ENCODE measurements at regions not wholly inside any gene's neighbourhood (a gene's known extent, or its start where the extent isn't known, plus 50 kb on each side); places are given as distances from the start of the nearest gene placed in this dataset.

DNA sequence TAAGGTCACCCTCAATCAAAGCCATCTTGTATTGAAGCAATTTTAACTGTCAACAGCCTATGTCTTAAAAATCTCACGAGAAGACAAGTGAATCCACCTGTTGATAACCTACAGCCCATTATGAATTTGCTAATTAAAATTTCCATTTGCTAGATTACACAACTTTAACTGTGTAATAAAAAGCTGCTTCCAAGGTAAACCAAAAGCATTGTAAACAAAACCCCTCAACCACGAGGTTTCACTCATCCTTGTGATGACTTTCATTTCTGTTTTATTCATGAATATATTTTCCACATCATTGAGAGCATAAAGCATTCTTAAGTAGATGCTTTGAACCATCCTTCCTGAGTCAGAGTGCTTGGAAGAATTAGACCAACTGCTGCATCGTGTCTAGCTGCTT is 217.5 kb upstream of the GYPA start:
- no peaks in the 10 kb centered on the region for H3K4me1 ChIP-seq (replicated peaks; ENCODE audit: insufficient read depth)
- no peaks in the 10 kb centered on the region for H3K9me2 ChIP-seq (ENCODE audit: insufficient read depth)
- DNase-seq, result no peak
- H3F3A ChIP-seq (ENCODE audit: insufficient read depth, low read depth), result no peaks in the 10 kb centered on the region
- H4K20me1 ChIP-seq (ENCODE audit: insufficient read depth), result no peaks in the 10 kb centered on the region
- H3K4me2 ChIP-seq, result no peak overlapping the region
- intact Hi-C loops (cut with micrococcal nuclease; ENCODE audit: unreplicated experiment), result loop anchor here (2.0 to 10.0 kb wide), 2 partner anchors 63 to 707 kb away; no protein-coding TSS in a partner anchor
- no peak overlapping the region for H3K27ac ChIP-seq
- no peaks in the 10 kb centered on the region for H3K36me3 ChIP-seq (ENCODE audit: low read depth)
- ChIA-PET POLR2A (ENCODE audit: unreplicated experiment) (no interaction called here), CTCF (no interaction called here)
- H2AFZ ChIP-seq, result no peak overlapping the region
- BruUV-seq (replicated peaks), result no TSS peak
- H3K9me3 ChIP-seq (ENCODE audit: insufficient read depth, low read depth), result no peaks in the 10 kb centered on the region
- no peak for TF ChIP-seq EZH2 (IDR thresholded peaks at IDR 0.05; ENCODE audit: low read depth)
- TF ChIP-seq, protein P1, sequence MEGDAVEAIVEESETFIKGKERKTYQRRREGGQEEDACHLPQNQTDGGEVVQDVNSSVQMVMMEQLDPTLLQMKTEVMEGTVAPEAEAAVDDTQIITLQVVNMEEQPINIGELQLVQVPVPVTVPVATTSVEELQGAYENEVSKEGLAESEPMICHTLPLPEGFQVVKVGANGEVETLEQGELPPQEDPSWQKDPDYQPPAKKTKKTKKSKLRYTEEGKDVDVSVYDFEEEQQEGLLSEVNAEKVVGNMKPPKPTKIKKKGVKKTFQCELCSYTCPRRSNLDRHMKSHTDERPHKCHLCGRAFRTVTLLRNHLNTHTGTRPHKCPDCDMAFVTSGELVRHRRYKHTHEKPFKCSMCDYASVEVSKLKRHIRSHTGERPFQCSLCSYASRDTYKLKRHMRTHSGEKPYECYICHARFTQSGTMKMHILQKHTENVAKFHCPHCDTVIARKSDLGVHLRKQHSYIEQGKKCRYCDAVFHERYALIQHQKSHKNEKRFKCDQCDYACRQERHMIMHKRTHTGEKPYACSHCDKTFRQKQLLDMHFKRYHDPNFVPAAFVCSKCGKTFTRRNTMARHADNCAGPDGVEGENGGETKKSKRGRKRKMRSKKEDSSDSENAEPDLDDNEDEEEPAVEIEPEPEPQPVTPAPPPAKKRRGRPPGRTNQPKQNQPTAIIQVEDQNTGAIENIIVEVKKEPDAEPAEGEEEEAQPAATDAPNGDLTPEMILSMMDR (conservative IDR thresholded peaks at IDR 0.05), result no peak
- no peak overlapping the region for H3K4me3 ChIP-seq
- no peaks in the 10 kb centered on the region for H3K79me2 ChIP-seq (ENCODE audit: low read depth)
- no peaks in the 10 kb centered on the region for H3K27me3 ChIP-seq (ENCODE audit: insufficient read depth, low read depth)

DNA sequence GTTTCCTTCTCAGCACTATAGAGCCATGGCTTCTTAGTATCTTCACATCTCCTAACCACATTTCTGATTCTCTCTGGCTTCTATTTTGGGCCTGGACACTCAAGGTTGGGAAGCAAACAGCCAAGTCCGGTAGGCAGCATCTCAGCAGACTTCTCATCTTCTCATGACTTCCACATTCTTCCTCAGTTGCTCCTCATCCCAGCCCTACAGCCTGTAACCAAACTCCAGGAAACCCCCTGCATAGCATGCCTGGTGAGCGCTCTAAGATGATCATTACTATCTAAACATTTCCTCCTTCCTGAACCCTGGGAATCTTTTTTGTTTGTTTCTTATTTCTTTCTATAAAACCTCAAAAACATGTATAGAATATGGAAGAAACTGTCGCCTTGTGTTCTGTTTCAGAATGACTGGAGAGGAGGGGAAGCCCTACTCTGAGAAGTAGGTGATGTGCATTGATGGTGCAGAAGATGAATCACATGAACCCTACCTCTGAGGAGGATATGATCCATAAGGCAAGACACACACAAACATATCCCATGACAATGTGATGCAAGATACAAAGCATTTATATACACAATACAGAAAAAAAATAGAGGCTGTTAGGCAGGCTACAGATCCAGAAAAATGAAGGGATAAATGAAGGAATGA is 219.8 kb upstream of the GYPA start:
- CTCF ChIA-PET, result no interaction called here
- no peaks in the 10 kb centered on the region for H3K36me3 ChIP-seq (ENCODE audit: low read depth)
- TF ChIP-seq, protein P1 (conservative IDR thresholded peaks at IDR 0.05), result no peak
- no peak for TF ChIP-seq EZH2 (IDR thresholded peaks at IDR 0.05; ENCODE audit: low read depth)
- intact Hi-C loops (cut with micrococcal nuclease; ENCODE audit: unreplicated experiment), result no loop called here
- no peak overlapping the region for H3K4me2 ChIP-seq
- no peak overlapping the region for H3K4me3 ChIP-seq
- H2AFZ ChIP-seq, result no peak overlapping the region
- no peak for DNase-seq
- H3K9me2 ChIP-seq (ENCODE audit: insufficient read depth), result no peaks in the 10 kb centered on the region
- no TSS peak for BruUV-seq (replicated peaks)
- H3K9me3 ChIP-seq (ENCODE audit: insufficient read depth, low read depth), result no peaks in the 10 kb centered on the region
- H3F3A ChIP-seq (ENCODE audit: insufficient read depth, low read depth), result no peaks in the 10 kb centered on the region
- no peaks in the 10 kb centered on the region for H3K27me3 ChIP-seq (ENCODE audit: insufficient read depth, low read depth)
- no peaks in the 10 kb centered on the region for H3K79me2 ChIP-seq (ENCODE audit: low read depth)
- POLR2A ChIA-PET (ENCODE audit: unreplicated experiment), result no interaction called here
- H3K27ac ChIP-seq, result no peak overlapping the region
- H4K20me1 ChIP-seq (ENCODE audit: insufficient read depth), result no peaks in the 10 kb centered on the region
- no peaks in the 10 kb centered on the region for H3K4me1 ChIP-seq (replicated peaks; ENCODE audit: insufficient read depth)

DNA sequence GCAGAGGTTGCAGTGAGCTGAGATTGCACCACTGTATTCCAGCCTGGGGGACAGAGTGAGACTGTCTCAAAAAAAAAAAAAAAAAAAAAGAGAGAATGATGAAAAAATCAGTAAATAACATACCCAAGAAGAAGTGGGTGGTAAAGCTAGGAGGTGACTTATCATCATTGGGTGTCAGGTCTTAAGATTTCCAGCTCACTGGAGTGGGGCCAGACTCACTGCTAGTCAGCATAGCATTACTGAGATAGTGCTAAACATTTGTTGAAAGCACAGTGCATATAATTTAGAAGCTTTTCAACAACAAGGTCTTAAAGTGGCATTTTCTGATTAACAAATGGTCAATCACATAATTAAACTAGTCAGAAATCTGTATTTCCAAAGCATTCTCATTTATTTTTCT is 221.8 kb upstream of the GYPA start:
- intact Hi-C loops (cut with micrococcal nuclease; ENCODE audit: unreplicated experiment), result no loop called here
- no peak overlapping the region for H3K4me3 ChIP-seq
- TF ChIP-seq EZH2 (IDR thresholded peaks at IDR 0.05; ENCODE audit: low read depth), result no peak
- TF ChIP-seq, protein P1 (conservative IDR thresholded peaks at IDR 0.05), result no peak
- H3K36me3 ChIP-seq (ENCODE audit: low read depth), result no peaks in the 10 kb centered on the region
- no peak overlapping the region for H2AFZ ChIP-seq
- no TSS peak for BruUV-seq (replicated peaks)
- H4K20me1 ChIP-seq (ENCODE audit: insufficient read depth), result no peaks in the 10 kb centered on the region
- H3K27me3 ChIP-seq (ENCODE audit: insufficient read depth, low read depth), result no peaks in the 10 kb centered on the region
- no peak overlapping the region for H3K27ac ChIP-seq
- no peaks in the 10 kb centered on the region for H3F3A ChIP-seq (ENCODE audit: insufficient read depth, low read depth)
- no peak overlapping the region for H3K4me2 ChIP-seq
- CTCF ChIA-PET, result no interaction called here
- no peaks in the 10 kb centered on the region for H3K9me2 ChIP-seq (ENCODE audit: insufficient read depth)
- POLR2A ChIA-PET (ENCODE audit: unreplicated experiment), result no interaction called here
- H3K4me1 ChIP-seq (replicated peaks; ENCODE audit: insufficient read depth), result no peaks in the 10 kb centered on the region
- no peaks in the 10 kb centered on the region for H3K9me3 ChIP-seq (ENCODE audit: insufficient read depth, low read depth)
- no peak for DNase-seq
- H3K79me2 ChIP-seq (ENCODE audit: low read depth), result no peaks in the 10 kb centered on the region
